ENCODE measurements at regions not wholly inside any gene's neighbourhood (a gene's known extent, or its start where the extent isn't known, plus 50 kb on each side); places are given as distances from the start of the nearest gene placed in this dataset.

DNA sequence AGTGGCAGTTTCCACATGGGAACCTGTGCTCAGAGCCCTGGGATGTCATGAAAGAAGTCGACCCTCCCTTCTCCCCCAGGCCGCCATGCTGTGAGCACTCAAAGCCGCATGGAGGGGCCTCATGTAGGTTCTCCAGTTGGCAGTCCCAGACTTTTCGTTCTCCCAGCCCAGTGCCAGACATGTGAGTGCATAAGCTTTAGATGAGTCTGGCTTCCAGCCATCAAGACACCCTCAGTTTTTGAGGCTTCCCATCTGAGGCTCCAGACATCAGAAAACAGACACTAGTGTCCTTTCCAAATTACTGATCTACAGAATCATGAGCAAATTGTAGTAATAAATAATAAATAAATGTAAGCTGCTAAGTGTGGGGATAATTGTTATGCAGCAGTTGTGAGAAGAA is 136.5 kb upstream of the AGBL1 start:
- DNase-seq: no peak

- DNase-seq: no peak
These were observed 135.9 kb upstream of the AGBL1 start for GRCh38 chr15:85943791-85944190.

GRCh38 chr15:85947021-85947420 is 132.7 kb upstream of the AGBL1 start:
- DNase-seq: no peak

- no peak for DNase-seq
These were observed 131.7 kb upstream of the AGBL1 start for GRCh38 chr15:85947936-85948335.

- no peak for DNase-seq
These were observed 129.6 kb upstream of the AGBL1 start for GRCh38 chr15:85950101-85950500.

- no peak for DNase-seq
These were observed 125.1 kb upstream of the AGBL1 start for GRCh38 chr15:85954586-85954985.

DNA sequence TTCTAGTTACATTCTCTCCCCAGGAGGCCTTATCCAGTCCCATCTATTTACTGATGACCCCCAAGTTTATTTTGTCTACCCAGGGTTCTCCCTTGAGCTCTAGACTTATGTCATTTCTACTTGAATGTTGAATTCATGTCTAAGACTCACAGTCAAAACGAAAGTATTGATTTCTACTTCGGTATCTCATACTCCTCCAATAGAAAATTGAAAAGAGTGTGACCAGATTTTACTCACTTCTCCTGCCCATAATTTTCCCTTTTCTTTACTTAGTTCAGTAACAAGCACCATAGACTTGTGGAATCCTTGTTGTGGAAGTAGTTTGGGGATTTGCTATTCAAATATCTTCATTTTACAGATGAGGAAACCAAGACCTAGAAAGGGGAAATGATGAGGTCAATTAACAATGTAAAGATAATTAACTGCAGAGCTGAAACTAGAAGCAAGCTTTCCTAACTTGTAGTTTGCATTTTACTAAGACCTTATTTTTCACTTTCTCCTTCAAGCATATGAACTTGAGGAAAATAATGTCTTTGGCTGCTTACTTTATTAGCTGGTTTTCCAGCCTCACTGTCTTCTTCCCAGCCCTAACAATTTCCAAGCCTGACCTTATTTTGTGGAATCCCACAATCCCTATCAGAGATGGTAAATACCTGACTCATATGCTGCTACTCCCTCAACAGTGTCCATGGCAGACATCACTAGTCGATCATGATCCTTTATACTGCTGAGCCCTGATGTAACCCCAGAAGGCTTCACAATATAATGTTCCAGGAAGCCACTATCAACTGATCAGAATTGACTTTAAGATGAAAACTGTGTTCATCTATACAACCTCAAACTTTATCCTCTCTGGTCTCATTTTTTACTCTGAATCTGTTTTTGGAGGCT is 123.9 kb upstream of the AGBL1 start:
- DNase-seq: no peak

GRCh38 chr15:85956532-85957275 is 123.0 kb upstream of the AGBL1 start:
- no peak for DNase-seq

- DNase-seq: no peak
These were observed 120.1 kb upstream of the AGBL1 start for GRCh38 chr15:85959611-85960010.

DNA sequence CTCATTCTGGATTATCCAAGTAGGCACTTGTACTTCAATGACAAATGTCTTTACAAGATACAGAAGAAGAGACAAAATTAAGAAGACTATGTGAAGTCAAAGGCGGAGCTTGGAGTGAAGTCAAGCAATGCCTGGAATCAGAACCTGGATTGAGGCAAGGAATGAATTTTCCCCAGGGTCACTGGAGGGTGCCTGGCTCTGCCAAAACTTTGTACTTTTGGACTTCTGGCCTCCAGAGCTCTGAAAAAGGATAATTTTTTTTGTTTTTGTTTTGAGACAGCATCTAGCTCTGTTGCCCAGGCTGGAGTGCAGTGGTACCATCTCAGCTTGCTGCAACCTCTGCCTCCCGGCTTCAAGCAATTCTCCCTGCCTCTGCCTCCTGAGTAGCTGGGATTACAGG is 119.3 kb upstream of the AGBL1 start:
- DNase-seq: no peak

GRCh38 chr15:85961821-85962220 is 117.8 kb upstream of the AGBL1 start:
- no peak for DNase-seq

GRCh38 chr15:85963262-85963760 is 116.4 kb upstream of the AGBL1 start:
- DNase-seq: no peak

DNA sequence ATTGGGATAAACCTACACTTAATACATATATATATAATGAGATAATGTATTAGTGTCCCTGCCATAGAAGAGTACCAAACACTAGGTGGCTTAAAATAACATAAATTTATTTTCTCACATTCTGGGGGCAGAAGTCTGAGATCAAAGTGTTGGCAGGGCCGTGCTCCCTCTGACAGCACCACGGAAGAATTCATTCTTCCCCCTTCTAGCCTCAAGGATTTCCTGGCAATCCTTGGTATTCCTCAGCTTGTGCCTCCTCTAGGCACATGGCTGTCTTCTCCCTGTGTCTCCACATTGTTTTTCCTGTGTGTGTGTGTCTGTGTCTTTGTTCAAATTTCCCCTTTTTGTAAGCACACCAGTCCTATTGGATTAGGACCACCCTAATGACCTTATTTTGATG is 115.2 kb upstream of the AGBL1 start:
- no peak for DNase-seq

- DNase-seq: no peak
These were observed 112.1 kb upstream of the AGBL1 start for GRCh38 chr15:85967553-85967952.

DNA sequence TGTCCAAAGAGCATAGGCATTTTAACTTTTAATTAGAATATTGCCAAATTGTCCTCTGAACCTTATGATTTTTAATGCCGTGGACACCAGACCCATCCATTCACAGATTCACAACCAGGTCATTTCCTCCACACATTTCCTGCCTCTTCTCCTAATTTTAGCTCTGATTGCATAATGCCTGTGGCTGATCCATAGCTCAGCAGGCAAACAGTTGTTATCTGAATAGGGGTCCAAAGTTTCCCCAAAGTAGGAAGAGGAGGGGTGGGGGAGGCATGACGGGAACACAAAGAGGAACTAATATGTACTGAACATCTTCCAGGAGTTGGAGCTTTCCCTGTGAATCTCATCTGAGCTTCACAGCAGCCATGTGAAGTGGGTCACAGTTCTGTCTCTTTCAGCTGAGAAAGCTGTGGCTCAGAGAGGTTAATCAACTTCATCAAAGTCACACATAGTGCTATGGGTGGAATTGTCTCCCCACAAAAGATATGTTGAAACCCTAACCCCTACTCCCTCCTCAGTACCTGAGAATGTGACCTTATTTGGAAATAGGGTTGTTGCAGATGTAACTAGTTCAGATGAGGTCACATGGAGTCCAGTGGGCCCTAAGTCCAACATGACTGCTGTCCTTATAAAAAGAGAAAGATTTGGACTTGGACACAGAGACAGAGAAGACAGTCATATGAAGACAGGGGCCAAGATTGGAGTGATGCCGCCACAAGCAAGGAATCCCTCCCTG is 106.7 kb upstream of the AGBL1 start:
- no peak for DNase-seq

GRCh38 chr15:85973584-85974347 is 105.9 kb upstream of the AGBL1 start:
- DNase-seq: no peak

GRCh38 chr15:85974348-85974705 is 105.3 kb upstream of the AGBL1 start:
- DNase-seq: no peak

GRCh38 chr15:85974742-85975141 is 104.9 kb upstream of the AGBL1 start:
- no peak for DNase-seq

DNA sequence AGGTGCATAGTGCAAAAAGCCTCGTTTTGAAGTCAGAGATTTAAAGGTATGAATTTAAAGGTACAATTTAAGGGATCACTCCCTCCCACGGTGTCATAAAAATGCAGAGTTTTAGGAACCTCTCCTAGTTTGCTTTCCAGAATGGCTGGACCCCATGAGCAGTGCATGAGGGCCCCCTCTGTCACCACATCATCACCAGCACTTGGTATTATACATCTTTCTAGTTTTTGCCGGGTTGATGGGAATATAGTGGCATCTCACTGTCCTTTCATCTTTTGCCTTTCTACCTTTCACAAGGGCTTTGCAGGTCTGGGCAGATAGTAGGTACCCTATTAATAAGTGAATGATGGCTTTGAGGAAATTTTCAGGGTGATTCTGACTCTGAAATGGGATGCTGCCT is 103.6 kb upstream of the AGBL1 start:
- no peak for DNase-seq

DNA sequence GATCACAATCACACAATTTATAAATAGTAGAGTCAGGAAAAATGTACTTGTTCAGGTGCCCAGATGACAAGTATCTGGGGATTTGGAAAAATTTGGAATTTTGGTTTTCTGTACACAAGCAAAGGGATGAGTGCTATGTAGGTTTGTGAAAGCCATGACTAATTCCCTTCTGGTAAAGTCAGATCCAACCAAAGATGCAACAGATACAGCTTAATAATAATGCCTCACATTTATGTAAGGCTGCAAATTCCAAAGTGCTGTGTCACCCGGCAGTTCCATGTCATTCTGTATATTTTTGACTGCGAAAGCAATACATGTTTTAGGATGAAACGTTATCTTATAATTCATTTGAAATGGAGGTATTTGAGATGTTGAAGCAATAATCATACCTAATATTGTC is 102.7 kb upstream of the AGBL1 start:
- no peak for DNase-seq

GRCh38 chr15:85977586-85977985 is 102.1 kb upstream of the AGBL1 start:
- no peak for DNase-seq

- DNase-seq: no peak
These were observed 99.7 kb upstream of the AGBL1 start for GRCh38 chr15:85979929-85980328.

DNA sequence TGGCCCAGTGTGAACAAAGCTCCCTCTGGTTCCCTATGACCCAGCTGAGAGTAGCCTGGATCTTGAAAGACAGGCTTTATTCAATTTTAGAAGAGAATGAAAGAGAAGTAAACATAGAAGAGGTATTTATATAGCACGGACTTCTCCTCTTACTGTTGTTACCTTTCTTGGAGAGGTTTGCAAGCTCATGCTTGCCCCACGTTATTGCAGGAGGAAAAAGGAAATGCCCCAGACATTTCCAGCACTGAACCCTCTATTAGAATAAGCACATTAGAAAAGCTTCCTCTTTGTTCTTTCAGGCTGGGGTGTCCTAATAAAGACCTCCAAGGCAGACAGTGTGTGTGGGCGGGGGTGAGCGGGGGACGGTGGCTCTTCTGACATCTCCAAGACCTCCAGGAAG is 98.7 kb upstream of the AGBL1 start:
- no peak for DNase-seq
